ENCODE measurements at regions not wholly inside any gene's neighbourhood (a gene's known extent, or its start where the extent isn't known, plus 50 kb on each side); places are given as distances from the start of the nearest gene placed in this dataset.
A peak's percentile ranks its signal among the peaks of the same experiment; 100 is the strongest.

- Mint-ChIP-seq H3K4me1 (peaks cover 38% of the 10 kb centered on the region), H3K27me3 (ENCODE audit: low read depth) (peaks cover 2% of the 10 kb centered on the region), H3K36me3 (ENCODE audit: low read depth) (peaks cover 14% of the 10 kb centered on the region), H3K4me3 (no peak overlapping the region), H3K27ac (ENCODE audit: unreplicated experiment) (no peak overlapping the region), H3K9me3 (peaks cover 12% of the 10 kb centered on the region)
- TF ChIP-seq CTCF (conservative IDR thresholded peaks at IDR 0.05) = peak; percentile 64
- DNase-seq (ENCODE audit: low read depth, low spot score) = peak; percentile 50
These were observed 258.4 kb upstream of the SFSWAP start for GRCh38 chr12:131452444-131452860.

GRCh38 chr12:131454418-131455217 lies 256.3 kb upstream of the SFSWAP start:
- Mint-ChIP-seq H3K4me1 (peaks cover 48% of the 10 kb centered on the region), H3K9me3 (peaks cover 6% of the 10 kb centered on the region), H3K4me3 (peak overlapping the region; percentile 44), H3K27ac (ENCODE audit: unreplicated experiment) (peak overlapping the region; percentile 96), H3K27me3 (ENCODE audit: low read depth) (peaks cover 2% of the 10 kb centered on the region), H3K36me3 (ENCODE audit: low read depth) (peaks cover 10% of the 10 kb centered on the region)
- DNase-seq (ENCODE audit: low read depth, low spot score) = peak; percentile 73
- peak; percentile 82 for TF ChIP-seq CTCF (conservative IDR thresholded peaks at IDR 0.05)

- Mint-ChIP-seq H3K4me3 (no peak overlapping the region), H3K27me3 (ENCODE audit: low read depth) (peaks cover 2% of the 10 kb centered on the region), H3K27ac (ENCODE audit: unreplicated experiment) (peak overlapping the region; percentile 50), H3K36me3 (ENCODE audit: low read depth) (peaks cover 10% of the 10 kb centered on the region), H3K9me3 (peaks cover 6% of the 10 kb centered on the region), H3K4me1 (peaks cover 50% of the 10 kb centered on the region)
- no peak for DNase-seq (ENCODE audit: low read depth, low spot score)
- TF ChIP-seq CTCF (conservative IDR thresholded peaks at IDR 0.05) = no peak
These were observed 255.7 kb upstream of the SFSWAP start for GRCh38 chr12:131455218-131455506.

- Mint-ChIP-seq H3K9me3 (peaks cover 2% of the 10 kb centered on the region), H3K27ac (ENCODE audit: unreplicated experiment) (no peak overlapping the region), H3K36me3 (ENCODE audit: low read depth) (peaks cover 7% of the 10 kb centered on the region), H3K27me3 (ENCODE audit: low read depth) (peaks cover 2% of the 10 kb centered on the region), H3K4me3 (no peak overlapping the region), H3K4me1 (peaks cover 55% of the 10 kb centered on the region)
- DNase-seq (ENCODE audit: low read depth, low spot score) = no peak
- no peak for TF ChIP-seq CTCF (conservative IDR thresholded peaks at IDR 0.05)
These were observed 255.2 kb upstream of the SFSWAP start for GRCh38 chr12:131455581-131456110.

- peaks cover 7% of the 10 kb centered on the region for H3K36me3 Mint-ChIP-seq (ENCODE audit: low read depth)
- no peak for DNase-seq (ENCODE audit: low read depth, low spot score)
- H3K27ac Mint-ChIP-seq (ENCODE audit: unreplicated experiment) = peak overlapping the region; percentile 50
- H3K4me3 Mint-ChIP-seq = no peak overlapping the region
- no peak for TF ChIP-seq CTCF (conservative IDR thresholded peaks at IDR 0.05)
- peaks cover 57% of the 10 kb centered on the region for H3K4me1 Mint-ChIP-seq
- peaks cover 2% of the 10 kb centered on the region for H3K9me3 Mint-ChIP-seq
- peaks cover 2% of the 10 kb centered on the region for H3K27me3 Mint-ChIP-seq (ENCODE audit: low read depth)
These were observed 254.4 kb upstream of the SFSWAP start for GRCh38 chr12:131456301-131457027.

All from neural crest cell (in vitro differentiated cells).